RPMI8226 (cell line): ENCODE measurements at regions not wholly inside any gene's neighbourhood (a gene's known extent, or its start where the extent isn't known, plus 50 kb on each side); places are given as distances from the start of the nearest gene placed in this dataset.
A peak's percentile ranks its signal among the peaks of the same experiment; 100 is the strongest.

ENCODE experiments used
- DNase-seq: peaks from one replicate; pipeline ENCODE4 v3.0.0-alpha.2; 2015

- DNase-seq = no peak
Measured at GRCh38 chr6:2502096-2502997, 248.4 kb downstream of the MYLK4 start.

DNA sequence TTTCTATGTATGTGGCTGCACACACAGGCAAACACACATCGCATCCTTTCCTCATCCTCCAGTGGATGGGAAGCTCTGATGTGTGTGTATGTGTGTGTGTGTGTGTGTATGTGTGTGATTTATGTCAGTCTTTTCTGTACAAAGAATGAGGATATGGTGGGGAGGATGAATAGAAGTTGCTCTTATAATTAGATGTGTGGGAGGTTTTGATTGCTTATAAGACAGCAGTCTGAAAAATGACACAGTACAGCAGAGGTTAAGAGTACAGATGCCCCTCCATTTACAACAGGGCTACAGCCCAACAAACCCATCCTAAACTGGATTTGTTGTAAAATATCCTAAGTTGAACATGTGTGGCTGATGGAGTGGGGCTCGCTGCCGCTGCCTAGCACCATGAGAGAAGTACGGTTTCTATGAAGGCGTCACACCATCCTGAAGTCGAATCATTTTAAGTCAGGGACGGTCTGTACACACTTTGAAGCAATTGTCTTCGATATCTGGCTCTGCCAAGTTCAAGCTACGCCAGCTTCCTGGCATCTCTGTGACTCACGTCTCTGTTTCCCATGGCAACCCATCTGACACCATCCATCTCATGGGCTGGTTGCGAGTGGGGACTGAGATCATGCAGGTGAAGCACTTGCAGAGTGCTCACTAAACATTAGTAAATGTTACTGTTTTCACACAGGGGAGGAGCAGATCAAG, 252.6 kb downstream of the MYLK4 start:
- DNase-seq = no peak

GRCh38 chr6:2496291-2496690, 250.9 kb upstream of the GMDS start:
- DNase-seq = no peak

- no peak for DNase-seq
Measured at GRCh38 chr6:2492686-2493523, 247.5 kb upstream of the GMDS start.

DNA sequence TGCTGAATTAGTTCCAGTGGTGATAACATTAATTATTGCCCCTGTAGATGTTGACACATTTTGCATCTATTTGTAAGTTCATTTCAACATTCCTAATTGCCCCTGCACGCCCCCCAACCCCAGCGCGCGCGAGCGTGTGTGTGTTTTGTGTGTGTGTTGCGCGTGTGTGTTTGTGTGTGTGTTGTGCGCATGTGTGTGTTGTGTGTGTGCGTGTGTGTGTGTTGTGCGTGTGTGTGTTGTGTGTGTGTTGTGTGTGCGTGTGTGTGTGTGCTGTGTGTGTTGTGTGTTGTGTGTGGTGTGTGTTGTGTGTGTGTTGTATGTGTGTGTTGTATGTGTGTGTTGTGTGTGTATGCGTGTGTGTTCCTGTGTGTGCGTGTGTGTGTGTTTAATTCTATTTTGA, 245.7 kb upstream of the GMDS start:
- DNase-seq = no peak

GRCh38 chr6:2488578-2488977, 243.2 kb upstream of the GMDS start:
- no peak for DNase-seq

DNA sequence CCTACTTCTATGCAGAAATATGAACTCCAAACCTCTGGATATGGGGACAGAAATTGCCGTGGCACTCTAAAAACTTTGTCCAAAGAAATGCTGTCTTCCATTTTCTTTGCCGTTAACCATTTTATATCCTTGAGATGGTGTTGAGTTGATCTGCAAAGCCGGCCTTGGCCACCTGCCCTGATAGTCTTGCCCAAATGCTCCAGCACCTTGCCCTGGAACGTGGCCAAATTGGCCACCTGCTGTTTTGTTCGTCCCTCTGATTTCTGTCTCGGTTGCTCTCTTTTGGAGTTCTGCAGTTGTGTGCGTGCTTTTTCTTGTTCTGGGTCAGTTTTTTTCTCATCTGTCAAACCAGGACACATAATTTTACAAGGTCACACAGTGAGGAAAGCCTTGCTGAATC, 239.7 kb upstream of the GMDS start:
- DNase-seq = peak; percentile 100

GRCh38 chr6:2482773-2483172, 237.4 kb upstream of the GMDS start:
- peak; percentile 36 for DNase-seq

- no peak for DNase-seq
Measured at GRCh38 chr6:2481307-2481706, 235.9 kb upstream of the GMDS start.

- peak; percentile 73 for DNase-seq
Measured at GRCh38 chr6:2480267-2480966, 235.0 kb upstream of the GMDS start.

GRCh38 chr6:2478200-2478599, 232.8 kb upstream of the GMDS start:
- peak; percentile 96 for DNase-seq

GRCh38 chr6:2477666-2478065, 232.3 kb upstream of the GMDS start:
- no peak for DNase-seq

GRCh38 chr6:2477250-2477649, 231.8 kb upstream of the GMDS start:
- DNase-seq = no peak

- DNase-seq = no peak
Measured at GRCh38 chr6:2476376-2476775, 231.0 kb upstream of the GMDS start.

- DNase-seq = no peak
Measured at GRCh38 chr6:2471472-2471871, 226.1 kb upstream of the GMDS start.

DNA sequence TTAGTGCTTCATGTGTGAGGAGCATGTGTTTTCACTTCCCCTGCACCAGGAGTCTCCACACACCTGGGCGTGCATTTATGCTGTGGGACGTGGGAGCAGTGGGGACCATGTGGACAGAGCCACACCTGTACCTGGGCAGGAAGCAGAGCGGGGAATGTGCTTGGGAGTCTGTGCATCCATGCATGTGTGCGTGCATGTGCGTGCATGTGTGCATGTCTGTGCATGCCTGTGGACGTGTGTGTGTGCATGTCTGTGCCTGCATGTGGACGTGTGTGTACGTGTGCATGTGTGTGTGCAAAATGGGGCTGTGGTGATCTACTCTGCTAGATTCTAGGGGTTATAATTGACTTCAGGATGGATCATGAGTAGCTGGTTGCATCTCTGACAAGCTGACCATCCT, 224.0 kb upstream of the GMDS start:
- DNase-seq = peak; percentile 51

GRCh38 chr6:2468601-2468955, 223.2 kb upstream of the GMDS start:
- DNase-seq = no peak

DNA sequence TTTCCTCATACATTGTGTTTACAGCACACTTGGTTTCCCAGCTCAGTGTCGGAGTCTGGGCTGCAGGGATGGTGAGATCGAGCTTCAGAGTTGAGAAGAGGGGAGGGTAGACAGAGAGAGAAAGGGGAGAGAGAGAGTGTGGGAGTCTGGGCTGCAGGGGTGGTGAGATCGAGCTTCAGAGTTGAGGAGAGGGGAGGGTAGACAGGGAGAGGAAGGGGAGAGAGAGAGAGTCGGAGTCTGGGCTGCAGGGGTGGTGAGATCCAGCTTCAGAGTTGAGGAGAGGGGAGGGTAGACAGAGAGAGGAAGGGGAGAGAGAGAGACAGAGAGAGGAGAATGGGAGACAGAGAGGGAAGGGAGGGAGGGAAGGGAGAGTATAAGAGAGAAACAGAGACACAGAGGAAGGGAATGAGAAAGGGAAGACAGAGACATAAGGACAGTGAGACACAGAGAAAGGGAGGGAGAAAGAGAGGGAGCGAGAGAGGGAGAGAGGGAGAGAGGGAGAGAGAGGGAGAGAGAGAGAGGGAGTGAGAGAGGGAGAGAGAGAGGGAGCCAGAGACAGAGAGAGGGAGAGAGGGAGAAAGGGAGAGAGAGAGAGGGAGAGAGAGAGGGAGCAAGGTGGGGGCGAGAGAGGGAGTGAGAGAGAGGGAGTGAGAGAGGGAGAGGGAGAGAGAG, 222.7 kb upstream of the GMDS start:
- no peak for DNase-seq

DNA sequence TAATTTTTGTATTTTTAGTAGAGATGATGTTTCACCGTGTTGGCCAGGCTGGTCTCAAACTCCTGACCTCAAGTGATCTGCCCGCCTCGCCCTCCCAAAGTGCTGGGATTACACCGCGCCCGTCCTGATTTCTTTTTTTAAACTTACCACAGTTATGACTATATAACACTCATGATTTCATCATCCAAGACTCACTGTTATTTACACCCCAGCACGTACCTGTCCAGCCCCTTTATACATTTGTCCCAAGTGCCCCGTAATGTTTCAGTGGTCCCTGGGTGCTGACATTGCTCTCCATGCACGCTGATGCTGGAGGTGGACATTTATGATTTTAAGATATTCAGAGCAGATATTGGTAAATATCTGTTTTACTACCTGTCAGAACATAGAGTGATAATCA, 219.9 kb upstream of the GMDS start:
- DNase-seq = no peak

DNA sequence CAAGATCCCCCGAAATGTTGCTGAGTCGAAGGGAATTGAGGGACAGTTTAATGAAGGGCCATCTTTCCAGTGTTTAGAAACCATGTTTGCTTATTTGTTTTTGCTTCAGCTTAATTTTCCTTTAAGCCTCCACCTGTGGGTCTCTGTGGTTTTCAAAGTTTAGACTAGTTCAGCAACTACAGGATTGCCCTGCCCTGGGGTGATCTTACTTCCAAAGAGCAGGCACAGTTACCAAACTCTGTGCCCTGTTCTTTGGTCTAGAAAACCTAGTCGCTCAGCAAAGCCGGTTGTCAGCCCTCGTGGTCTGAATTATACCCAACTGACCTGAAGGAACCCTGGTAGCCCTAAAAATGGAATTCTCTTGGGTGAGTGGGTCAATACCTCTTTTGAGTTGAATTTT, 219.2 kb upstream of the GMDS start:
- DNase-seq = peak; percentile 81

- DNase-seq = no peak
Measured at GRCh38 chr6:2462831-2463230, 217.4 kb upstream of the GMDS start.

- DNase-seq = no peak
Measured at GRCh38 chr6:2460216-2460745, 214.9 kb upstream of the GMDS start.
